ENCODE measurements at regions not wholly inside any gene's neighbourhood (a gene's known extent, or its start where the extent isn't known, plus 50 kb on each side); places are given as distances from the start of the nearest gene placed in this dataset.

DNA sequence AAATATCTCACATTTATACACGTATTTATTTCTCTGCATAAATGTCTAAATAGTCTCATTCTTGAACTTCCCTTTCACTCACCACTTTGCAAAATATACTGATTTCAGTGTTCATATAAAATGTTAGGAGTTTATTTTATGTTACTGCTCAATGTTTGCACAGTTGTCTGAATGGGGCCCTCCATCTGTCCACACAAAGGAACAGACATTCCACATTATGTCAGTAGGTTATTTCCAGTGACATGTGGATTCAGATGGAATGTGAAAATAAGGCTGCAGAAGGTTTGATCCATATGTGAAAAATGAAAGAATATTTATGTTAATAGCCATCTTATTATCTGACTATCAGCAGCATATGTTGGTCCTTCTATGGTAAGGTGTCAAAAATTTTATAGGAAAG, 994.4 kb upstream of the SEL1L start:
- TF ChIP-seq, protein P1, sequence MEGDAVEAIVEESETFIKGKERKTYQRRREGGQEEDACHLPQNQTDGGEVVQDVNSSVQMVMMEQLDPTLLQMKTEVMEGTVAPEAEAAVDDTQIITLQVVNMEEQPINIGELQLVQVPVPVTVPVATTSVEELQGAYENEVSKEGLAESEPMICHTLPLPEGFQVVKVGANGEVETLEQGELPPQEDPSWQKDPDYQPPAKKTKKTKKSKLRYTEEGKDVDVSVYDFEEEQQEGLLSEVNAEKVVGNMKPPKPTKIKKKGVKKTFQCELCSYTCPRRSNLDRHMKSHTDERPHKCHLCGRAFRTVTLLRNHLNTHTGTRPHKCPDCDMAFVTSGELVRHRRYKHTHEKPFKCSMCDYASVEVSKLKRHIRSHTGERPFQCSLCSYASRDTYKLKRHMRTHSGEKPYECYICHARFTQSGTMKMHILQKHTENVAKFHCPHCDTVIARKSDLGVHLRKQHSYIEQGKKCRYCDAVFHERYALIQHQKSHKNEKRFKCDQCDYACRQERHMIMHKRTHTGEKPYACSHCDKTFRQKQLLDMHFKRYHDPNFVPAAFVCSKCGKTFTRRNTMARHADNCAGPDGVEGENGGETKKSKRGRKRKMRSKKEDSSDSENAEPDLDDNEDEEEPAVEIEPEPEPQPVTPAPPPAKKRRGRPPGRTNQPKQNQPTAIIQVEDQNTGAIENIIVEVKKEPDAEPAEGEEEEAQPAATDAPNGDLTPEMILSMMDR (IDR thresholded peaks at IDR 0.05): no peak
- TF ChIP-seq POLR2A (IDR thresholded peaks at IDR 0.05): no peak
- Histone ChIP-seq H3K36me3 (no peaks in the 10 kb centered on the region), H3K4me1 (no peaks in the 10 kb centered on the region), H3K4me3 (no peak overlapping the region), H3K27me3 (no peaks in the 10 kb centered on the region), H3K27ac (no peak overlapping the region), H3K9me3 (no peaks in the 10 kb centered on the region)
- ATAC-seq (no peak), DNase-seq (no peak)
- WGBS (ENCODE audit: insufficient coverage, low coverage, low lambda C conversion rate, missing lambda C conversion rate): 30% methylated on average over 1 of the region's 1 CpG
- intact Hi-C loops (cut with DNase I): no loop called here

DNA sequence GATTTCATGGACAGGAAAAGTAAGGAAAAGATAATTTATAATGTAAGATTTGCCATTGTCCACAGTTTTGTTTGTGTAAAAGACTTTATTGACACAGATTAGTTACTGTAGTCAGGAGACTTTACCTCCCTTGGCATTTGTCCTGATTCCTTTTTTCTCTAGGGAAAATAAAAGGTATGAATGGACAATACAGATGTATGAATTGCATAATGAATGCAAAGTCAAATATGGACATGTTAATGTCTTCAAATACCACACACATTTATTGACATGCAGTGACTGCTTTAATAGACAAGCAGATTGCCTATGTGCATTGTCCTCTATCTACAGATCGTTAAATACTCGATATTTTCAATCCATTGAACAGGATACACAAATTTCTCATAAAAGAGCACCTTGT, 999.7 kb upstream of the SEL1L start:
- 32% methylated on average over 2 of the region's 2 CpGs for WGBS (ENCODE audit: insufficient coverage, low coverage, low lambda C conversion rate, missing lambda C conversion rate)
- ATAC-seq: no peak
- intact Hi-C loops (cut with DNase I): no loop called here

DNA sequence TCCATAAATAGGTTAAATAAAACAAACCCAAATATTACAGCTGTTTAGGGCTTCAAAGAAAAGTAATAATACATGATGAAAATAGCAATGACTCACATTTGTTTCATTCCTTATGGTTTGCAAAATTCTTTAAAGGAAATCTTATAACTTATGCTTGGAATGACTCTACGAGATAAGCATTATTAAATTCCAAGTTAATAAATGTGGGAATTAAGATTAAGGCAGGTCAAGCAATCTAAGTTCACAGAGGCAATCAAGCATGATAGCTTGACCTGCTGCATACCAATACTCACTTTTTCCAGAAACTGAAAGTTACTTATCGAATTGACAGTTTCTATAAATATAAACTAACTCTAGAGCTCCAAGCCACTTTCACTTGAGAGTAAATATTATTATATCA, 1002.9 kb upstream of the SEL1L start:
- H3K9me3 ChIP-seq: no peaks in the 10 kb centered on the region
- H3K27ac ChIP-seq: no peak overlapping the region
- H3K4me3 ChIP-seq: no peak overlapping the region
- ATAC-seq (no peak), DNase-seq (no peak)
- WGBS (ENCODE audit: insufficient coverage, low coverage, low lambda C conversion rate, missing lambda C conversion rate): 31% methylated on average over 2 of the region's 2 CpGs
- H3K4me1 ChIP-seq: no peaks in the 10 kb centered on the region
- no peaks in the 10 kb centered on the region for H3K27me3 ChIP-seq
- intact Hi-C loops (cut with DNase I): no loop called here
- TF ChIP-seq POLR2A (IDR thresholded peaks at IDR 0.05): no peak
- TF ChIP-seq, protein P1 (IDR thresholded peaks at IDR 0.05): no peak
- no peaks in the 10 kb centered on the region for H3K36me3 ChIP-seq

More for the DNA sequence above, 999.7 kb upstream of the SEL1L start:
- Histone ChIP-seq H3K27ac (no peak overlapping the region), H3K4me3 (no peak overlapping the region), H3K9me3 (no peaks in the 10 kb centered on the region), H3K36me3 (no peaks in the 10 kb centered on the region), H3K27me3 (no peaks in the 10 kb centered on the region), H3K4me1 (no peaks in the 10 kb centered on the region)
- no peak for TF ChIP-seq POLR2A (IDR thresholded peaks at IDR 0.05)
- TF ChIP-seq, protein P1 (IDR thresholded peaks at IDR 0.05): no peak
- DNase-seq: no peak

DNA sequence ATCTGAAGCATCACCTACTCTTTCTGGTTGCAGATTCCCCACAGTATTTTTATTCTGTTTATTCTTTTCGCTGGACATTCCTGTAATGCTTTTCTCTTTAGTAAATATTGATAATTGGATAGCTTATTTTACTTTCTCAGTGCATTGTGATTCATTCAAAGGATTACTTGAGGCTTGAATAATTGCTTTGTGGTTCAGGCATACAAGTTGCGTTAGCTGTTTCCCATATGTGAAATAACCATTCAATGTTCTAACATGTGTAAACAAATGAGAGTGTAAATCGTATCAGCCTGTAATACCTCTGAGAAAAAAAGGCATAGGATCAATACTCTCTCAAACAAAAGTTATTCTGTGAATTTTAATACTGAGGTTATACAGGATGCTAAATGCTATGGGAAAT, 1004.2 kb upstream of the SEL1L start:
- H3K27me3 ChIP-seq: no peaks in the 10 kb centered on the region
- ATAC-seq: no peak
- no peak for DNase-seq
- H3K9me3 ChIP-seq: no peaks in the 10 kb centered on the region
- no peak overlapping the region for H3K4me3 ChIP-seq
- WGBS (ENCODE audit: insufficient coverage, low coverage, low lambda C conversion rate, missing lambda C conversion rate): 39% methylated on average over 3 of the region's 3 CpGs
- intact Hi-C loops (cut with DNase I): no loop called here
- no peak overlapping the region for H3K27ac ChIP-seq
- no peak for TF ChIP-seq POLR2A (IDR thresholded peaks at IDR 0.05)
- TF ChIP-seq, protein P1 (IDR thresholded peaks at IDR 0.05): no peak
- H3K36me3 ChIP-seq: no peaks in the 10 kb centered on the region
- no peaks in the 10 kb centered on the region for H3K4me1 ChIP-seq

DNA sequence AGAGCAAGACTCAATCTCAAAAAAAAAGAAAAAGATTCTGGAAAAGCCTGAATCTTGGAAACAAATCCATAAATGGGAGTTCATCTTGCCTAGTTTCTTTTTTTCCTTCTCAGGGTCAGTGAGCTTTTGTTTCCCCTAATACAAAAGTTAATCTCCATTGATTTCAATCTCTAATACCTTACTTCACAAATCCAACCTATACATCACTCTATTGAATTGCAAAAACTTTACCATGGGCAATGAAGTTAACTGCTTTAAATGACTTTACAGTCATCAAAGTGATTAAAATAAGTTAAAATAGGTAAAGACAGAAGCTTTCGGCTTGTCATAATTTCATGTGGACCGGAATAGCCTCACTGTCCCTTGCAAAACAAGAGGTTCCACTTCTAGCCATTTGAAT, 1012.7 kb upstream of the SEL1L start:
- no peaks in the 10 kb centered on the region for H3K4me1 ChIP-seq
- no peak overlapping the region for H3K27ac ChIP-seq
- DNase-seq (no peak), ATAC-seq (no peak)
- H3K36me3 ChIP-seq: no peaks in the 10 kb centered on the region
- TF ChIP-seq POLR2A (IDR thresholded peaks at IDR 0.05): no peak
- TF ChIP-seq, protein P1 (IDR thresholded peaks at IDR 0.05): no peak
- H3K4me3 ChIP-seq: no peak overlapping the region
- intact Hi-C loops (cut with DNase I): no loop called here
- H3K9me3 ChIP-seq: no peaks in the 10 kb centered on the region
- H3K27me3 ChIP-seq: no peaks in the 10 kb centered on the region
- 34% methylated on average over 2 of the region's 2 CpGs for WGBS (ENCODE audit: insufficient coverage, low coverage, low lambda C conversion rate, missing lambda C conversion rate)
